Putamen (tissue), 1 donor: ENCODE measurements at regions not wholly inside any gene's neighbourhood (a gene's known extent, or its start where the extent isn't known, plus 50 kb on each side); places are given as distances from the start of the nearest gene placed in this dataset.

ENCODE experiments used
- DNase-seq: peaks from one replicate; pipeline ENCODE4 v3.0.0-alpha.2; 2016; ENCODE audit warnings: low spot score

DNA sequence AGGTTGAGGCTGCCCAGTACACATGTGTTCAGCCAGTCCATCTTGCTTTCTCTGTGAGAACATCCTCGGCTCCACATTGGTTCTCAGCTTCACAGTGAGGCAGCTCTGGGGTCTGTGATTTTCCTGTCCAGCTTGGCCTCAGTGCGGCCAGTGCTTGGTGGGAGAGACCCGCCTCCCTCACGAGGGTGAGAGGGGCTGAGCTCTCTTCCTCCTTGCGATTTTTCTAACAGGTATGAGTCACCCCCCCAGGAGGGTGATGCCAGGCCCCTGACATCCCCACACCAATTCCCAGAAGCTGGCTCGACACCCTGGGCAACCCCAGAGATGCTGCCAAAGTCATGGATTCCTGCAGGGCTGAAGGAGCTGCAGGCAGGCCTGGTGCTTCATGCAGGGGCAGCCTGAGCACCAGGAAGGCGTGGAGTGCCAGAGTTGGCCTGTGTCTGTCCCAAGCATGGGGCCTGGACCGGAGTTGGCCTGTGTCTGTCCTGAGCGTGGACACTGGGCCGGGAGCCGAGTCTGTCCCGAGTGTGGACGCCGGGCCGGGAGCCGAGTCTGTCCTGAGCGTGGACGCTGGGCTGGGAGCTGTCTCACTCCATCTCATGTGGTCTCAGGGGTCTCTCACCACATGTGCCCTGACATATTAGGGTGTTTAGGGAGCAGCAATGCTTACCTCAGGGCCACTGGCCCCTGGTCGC is 408.6 kb upstream of the IRX4 start:
- DNase-seq = no peak

DNA sequence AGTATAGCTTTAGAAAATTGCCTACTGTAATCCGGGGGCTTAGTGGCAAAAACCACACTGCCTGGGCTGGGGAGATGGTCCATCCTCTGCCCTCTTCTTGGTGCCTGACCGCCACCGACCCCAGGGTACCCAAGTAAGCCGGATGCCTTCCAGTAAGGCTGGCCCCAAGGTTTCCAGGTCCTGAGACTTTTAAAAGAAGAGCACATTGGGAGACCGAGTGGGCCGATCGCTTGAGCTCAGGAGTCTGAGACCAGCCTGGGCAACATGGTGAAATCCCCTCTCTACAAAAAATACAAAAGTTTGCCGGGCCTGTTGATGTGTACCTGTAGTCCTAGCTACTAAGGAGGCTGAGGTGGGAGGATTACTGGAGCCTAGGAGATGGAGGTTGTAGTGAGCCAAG is 406.7 kb upstream of the IRX4 start:
- no peak for DNase-seq

DNA sequence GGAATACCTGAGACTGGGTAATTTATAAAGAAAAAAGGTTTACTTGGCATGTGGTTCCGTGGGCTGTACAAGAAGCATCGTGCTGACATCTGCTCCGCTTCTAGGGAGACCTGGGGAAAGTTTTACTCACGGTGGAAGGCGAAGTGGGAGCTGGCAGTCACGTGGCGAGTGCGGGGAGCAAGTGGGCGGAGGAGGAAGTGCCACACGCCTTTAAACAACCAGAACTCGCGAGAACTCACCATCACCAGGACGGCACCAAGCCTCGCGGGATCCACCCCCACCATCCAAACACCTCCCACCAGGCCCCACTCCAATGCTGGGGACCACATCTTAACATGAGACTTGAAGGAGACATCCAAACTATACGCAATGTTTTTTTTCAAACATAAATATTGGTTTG is 406.2 kb upstream of the IRX4 start:
- DNase-seq = no peak

DNA sequence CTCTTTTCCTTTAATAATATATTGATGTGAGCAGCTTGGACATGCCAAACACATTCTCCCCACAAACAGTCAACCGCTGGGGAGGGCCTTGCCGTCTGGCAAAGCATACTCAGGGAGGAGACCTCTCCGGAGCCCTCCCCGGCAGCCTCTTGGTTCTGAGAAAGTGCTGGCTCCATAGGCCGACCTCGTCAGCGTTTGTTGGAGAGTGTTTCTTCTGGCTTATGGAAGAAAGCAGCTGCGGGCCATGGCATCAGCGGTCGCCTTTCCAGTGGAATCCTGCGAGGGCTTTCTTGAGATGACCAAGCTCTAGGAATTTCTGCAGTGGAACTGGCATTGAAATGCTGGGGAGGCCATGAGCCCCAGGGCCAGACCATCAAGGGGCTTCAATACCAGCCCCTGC is 405.7 kb upstream of the IRX4 start:
- no peak for DNase-seq

DNA sequence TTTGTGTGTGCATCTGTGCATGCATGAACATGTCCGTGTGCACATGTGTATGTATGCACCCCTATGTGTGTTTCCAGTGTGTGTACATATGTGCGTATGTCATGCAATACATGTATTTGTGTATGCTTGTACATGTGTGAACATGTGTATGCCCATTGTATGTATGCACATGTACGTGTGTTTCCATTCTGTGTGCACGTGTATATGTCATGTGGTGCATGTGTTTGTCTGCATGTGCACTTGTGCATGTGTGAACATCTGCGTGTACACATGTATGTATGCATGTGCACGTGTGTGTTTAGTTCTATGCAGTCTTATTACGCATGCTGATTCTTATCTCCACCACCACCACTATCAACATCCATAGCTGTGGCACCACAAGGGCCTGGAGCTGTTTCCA is 403.5 kb upstream of the IRX4 start:
- no peak for DNase-seq

DNA sequence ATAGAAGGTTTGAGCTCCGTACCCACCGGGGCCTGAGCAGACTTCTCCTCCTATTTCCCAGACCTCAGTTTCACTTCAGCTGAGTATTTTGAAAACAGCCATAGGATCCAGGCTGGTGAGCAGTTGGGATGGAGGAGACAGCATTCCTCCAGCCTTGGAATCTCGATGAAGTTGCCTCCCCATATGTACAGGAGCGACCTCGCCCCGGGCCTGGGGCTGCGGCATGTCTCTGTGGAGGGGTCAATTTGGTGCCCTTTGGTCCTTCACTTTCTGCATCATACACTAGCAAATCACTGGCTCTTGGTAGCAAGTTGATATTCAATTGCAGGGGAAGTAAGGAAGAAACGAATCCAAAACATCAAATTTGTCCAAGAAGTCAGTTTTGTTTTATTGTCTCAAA is 402.0 kb upstream of the IRX4 start:
- no peak for DNase-seq

DNA sequence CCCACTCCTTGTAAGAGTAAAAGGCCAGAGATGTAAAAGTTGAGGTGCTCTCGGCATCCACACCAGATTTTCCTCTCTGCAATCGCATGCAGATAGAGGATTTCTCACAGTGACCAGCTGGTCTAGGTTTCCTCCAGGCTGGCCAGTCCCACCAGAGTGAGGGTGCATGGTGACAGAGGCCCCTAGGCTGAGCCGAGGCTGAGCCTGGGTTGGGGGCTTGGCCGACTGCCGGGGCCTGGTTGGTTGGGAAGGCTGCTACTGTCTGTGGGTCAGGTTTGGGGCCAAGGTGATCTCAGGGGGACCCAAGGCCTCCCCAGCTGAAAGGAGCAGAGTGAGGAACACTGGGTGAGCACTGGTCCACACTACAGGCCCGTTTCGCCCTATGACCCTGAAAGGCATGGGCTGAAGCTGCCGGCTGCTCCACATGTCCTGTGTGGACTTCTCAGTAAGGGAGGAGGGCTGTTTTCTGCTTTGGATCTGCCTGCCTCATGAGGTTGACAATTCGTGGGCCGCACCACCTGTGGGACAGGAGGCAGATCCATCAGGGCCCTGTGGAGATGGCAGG is 400.8 kb upstream of the IRX4 start:
- no peak for DNase-seq

DNA sequence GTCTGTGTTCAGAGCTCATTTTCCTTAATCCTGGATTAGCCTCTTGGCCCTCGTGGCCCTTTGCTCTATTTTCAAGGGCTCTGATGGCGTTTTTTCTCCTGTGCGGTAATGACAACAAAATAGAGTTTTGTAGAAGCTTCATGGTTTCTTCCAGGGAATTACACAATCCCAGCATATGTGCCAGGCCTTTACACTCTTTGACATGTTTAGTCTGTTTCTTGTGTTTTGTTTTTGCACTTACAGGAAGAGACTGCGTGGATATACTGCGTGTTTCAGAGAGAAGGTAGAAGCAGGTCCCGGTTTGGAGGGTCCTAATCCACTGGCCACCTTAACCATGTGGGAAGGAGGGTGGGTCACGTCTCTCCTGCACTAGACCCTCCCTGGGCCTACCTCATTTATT is 400.2 kb upstream of the IRX4 start:
- DNase-seq = no peak

DNA sequence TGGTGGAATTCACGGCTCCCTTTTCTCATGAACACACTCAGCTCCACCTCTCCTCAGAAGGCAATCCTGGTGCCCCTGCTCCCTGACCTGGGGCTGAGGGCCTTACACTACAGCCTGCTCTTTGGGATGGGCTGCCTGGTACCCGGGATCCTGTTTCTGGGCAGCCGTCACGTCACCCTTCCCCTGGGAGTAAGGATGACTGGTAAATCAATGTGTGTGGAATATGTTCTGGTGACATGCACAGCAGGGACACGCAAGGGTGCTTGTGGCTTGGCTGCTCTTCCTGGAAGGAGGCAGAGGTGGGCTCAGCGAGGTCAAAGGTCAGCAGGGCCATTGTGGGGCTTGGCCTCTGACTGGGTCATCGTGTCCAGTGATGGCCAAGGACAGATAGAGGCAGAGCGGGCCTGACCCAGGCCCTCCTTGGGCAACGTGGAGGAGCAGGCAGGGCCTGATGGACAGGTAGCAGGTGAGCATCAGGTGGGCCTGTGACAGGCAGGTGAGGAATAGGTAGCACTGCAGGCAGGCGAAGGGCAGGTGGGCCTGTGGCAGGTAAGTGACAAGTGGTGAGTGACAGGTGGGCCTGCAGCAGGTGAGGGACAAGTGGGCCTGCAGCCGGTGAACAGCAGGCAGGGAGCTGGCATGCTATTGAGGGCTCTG is 399.4 kb upstream of the IRX4 start:
- DNase-seq = no peak

DNA sequence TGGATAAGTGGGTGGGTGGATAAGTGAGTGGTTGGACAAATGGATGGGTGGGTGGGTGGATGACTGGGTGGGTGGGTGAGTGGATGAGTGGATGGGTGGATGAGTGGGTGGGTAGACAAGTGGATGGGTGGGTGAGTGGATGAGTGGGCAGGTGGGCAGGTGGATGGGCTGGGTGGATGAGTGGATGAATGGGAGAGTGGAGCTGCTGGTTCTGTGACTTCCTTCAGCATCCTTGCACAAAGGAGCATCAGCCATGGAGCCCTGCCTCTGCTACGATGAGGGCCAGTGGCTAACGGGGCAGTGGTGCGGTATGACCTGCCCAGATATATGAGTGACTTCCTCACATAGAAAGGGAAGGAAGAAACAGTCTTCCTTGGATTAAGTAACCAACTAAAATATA is 398.7 kb upstream of the IRX4 start:
- DNase-seq = no peak

DNA sequence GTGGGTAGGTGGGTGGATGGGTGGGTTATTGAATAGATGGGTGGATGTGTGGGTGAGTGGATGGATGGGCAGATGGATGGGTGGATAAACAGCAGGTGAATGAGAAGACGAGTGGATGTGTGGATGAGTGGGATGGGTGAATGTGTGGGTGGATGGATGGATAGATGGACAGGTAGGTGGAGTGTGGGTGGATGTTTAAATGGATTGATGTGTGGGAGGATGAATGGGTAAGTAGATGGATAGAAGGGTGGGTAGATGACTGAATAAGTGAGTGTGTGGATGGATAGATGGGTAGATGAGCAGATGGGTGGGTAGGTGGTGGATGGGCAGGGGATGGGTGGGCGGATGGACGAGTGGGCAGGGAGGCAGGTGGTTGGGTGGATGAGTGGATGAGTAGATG is 397.6 kb upstream of the IRX4 start:
- no peak for DNase-seq

DNA sequence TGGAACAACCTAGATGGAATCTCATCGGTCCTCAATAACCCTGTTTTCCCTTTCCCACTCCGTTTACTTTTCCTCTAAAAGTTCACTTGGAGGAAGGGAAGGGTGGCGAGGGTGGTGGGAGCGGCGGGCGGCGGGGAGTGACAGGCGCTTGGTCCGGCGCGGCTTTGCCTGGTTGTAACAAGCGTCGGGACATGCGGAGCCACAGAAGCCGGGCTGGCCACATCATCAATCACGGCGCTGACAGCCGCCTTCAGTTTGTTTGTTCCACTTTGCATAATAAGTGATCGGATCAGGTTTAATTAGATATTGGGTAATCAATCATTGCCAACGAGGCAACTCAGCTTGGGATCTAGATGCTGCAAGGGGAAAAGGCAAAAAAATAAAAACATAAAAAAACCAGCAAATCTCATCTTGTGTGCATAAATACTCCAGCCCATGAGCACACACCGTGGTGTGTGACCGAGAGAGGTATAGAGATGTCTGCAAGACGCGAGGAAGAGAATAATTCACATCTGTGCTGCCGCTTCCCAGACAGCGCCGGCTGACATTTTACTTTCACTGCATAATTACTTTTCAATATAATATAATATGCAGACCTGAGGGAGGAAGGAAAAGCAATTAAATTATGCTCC is 396.2 kb upstream of the IRX4 start:
- DNase-seq = no peak

DNA sequence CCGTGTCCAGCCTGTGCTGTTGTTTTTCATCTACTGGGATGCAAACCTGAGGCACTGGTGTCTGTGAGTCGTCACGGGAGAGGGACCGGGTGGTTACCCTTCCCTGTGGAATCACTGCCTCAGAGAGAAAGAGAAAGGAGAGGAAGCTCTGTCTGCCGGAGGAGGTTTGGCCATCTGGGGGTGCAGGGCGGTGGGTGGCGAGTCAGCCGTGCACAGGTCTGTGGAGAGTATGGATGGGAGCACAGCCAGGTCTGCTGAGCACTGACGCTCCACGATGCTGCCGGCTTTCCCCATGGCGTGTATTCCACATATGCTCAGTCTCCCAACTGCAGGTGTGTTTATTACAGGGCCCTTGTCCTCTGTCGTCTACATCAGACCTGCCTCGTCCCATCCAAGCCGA is 395.2 kb upstream of the IRX4 start:
- no peak for DNase-seq

DNA sequence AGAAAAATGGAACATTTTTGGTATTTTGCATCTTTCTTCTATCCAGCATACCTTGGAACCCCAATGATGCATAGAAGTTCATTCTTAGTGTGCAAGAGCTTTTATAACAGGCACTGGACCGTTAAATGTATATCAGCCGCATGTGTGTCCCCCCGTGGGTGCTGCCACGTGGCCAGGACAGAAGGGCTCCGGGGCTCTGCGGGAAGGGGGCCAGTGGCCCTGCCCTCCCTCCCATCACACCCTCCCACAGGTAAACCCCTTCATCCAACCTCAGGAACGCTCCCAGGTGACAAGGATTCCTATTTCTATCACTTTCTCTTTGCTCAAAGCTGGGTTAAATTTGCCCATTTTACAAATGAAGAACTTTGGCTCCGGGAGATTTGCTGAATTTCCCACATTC is 393.4 kb upstream of the IRX4 start:
- no peak for DNase-seq

DNA sequence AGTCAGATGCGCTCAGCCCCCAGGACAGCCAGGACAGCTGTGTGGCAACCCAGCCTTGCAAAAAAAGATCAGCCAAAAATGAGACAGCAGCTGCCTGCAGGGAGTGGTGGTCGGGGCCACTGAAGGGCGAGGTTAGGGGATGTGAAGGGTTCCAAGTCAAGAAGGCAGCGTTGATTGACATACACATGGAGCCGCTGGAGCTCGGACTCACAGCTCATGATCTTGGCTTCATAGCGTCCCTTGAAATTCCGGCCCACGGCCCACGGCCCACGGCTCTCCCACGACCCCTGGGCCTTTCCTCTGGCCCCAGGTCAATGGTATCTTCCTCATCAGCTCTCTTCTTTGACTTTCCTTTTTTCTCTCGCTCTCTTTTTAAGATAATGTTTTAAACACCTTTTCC is 390.0 kb upstream of the IRX4 start:
- no peak for DNase-seq

DNA sequence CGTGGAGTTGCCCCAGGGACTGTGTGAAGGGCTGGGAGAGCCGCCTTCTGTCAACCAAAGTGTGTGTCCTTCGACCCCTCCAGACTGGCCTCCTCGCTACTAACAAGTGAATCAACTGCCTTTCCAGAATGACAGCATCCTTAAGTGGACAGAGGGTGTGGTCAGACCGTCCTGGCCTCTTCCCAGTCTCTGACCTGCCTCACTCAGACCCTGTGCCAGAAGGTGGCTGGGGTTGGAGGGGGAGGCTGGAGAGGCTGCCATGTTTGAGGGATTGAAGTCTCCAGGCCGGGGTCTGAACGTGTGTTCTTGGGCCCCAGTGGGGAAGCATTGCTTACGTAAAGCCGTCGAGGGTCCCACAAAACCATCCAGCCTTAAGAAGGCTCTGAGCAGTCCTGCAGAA is 389.3 kb upstream of the IRX4 start:
- no peak for DNase-seq

DNA sequence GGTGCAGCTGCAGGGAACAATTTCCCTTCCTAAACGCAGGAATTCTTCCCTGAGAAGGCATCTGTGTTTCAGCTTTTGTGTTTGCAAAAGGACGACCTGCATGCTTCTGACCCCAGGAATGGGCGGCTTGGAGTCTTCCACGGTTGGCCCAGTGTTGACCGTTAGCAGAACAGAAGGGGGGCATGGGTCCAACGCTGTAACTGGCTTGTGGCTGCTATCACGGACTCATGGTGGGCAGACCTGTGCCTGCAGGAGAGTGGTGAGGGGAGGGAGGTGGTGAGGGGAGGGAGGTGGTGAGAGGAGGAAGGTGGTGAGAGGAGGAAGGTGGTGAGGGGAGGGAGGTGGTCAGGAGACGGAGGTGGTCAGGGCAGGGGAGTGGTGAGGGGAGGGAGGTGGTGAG is 388.6 kb upstream of the IRX4 start:
- DNase-seq = no peak

DNA sequence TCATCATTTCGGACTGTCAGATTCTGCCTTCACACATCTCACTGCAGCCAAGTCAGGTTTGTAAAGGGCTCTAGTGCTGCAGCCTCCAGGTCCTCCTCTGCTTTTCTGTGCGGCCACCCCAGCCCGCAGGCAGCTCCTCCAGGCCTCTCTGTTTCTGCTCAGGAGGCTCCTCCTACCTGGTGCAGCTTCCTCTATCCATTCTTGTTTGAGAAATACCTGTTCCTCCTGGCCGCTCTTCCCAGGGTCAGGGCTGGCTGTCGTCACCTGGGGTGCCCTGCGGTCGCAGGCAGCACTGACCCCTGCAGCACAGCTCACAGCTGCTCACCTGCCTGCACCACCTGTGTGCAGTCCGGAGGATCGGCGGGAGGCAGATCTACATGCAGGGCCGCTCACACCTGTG is 387.7 kb upstream of the IRX4 start:
- no peak for DNase-seq

DNA sequence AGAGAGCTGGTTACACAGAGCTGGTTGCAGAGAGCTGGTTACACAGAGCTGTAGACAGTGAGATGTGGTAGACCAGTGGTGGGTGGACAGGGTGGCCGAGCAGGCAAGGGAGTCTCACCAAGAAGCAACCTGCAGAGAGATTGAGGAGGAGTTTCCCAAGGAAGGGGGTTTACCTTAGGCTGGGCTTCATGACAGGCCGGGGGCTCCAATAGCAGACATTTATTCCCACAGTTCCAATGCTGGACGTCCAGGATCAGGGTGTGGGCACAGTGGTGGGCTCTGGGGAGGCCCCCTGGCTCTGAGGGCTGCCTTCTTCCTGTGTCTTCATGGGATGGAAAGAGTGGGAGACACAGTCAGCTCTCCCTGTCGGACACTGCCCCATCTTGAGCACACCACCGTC is 386.9 kb upstream of the IRX4 start:
- DNase-seq = no peak

DNA sequence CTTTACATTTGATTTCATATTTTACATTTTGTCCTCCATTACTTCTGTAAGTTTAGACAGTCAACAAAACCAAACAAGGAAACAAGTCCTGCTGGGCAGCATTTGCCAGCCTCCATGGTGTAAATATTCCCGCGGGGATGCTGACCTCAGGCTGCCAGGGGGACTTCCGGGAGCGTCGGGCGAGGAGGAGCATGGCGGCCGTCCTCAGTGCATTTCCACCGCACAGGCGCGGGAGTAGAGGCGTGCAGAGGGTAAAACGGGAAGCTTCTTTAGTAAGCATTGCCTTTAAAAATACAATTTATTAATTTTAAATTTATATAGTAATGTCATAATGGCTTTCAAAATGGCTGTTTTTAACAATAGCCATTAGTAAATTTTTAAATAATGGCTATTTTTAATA is 385.3 kb upstream of the IRX4 start:
- no peak for DNase-seq

DNA sequence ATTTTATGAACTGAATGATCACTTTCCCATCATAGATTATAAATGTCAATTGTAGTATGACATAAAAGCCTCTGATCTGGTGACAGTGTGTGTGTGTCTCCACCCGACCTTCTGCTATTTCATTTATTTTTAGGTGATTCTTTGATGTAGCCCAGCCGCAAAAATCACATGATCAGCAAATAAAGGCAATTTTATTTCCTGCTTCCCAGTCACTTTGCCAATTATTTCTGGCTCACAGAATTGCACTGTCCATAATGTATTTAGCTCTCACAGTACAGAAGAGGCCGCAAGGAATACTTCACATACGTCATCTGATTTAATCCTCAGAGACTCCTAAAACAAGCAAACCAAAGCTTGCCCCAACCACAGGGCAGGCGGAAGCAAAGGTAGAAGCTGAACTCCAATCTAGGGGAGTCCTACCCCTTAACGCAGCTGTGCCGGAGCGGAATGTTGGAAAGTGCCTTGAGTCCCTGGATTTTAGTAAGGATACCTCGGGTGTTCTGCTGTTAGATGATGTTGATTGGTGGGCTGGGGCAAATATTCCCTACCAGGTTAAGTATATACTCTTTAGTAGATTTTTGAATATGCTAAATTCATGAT is 384.0 kb upstream of the IRX4 start:
- DNase-seq = no peak

DNA sequence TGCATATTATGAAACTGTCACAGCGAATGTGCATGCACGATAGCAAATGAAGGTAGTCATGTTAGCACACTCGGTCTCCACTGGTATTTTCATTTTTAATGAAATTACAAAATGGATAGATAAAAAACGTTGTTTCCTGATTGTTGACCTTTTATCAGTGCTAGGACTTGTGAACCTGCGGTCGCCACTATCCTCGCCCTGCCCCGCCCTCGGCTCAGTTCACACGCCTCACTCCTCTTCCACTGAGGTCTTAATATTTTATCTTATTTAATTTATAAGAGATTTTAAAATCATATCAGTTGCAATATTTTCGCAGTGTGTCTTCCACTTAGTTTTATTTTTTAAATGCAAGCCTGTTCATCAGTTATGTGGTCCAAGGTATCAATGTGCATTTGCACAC is 382.6 kb upstream of the IRX4 start:
- no peak for DNase-seq

DNA sequence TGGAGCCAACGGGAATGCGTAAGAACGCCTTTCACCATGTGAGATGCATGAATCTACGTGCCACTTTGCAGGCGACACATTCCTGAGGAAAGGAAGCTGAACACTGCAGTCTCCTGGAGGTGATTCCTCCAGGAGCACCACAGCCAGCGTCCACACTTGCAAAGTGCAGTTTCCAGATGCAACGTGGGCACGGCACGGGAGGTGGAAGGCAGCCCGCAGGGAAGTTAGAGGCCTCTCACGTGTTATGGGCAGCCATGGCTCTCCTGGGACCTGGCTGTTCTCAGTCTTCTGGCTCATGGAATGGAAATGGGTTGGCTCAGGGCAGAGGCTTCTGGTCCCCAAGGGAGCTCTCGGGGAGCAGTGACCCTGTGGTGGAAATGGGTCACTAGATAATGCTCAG is 381.0 kb upstream of the IRX4 start:
- DNase-seq = no peak
